ENCODE measurements at regions not wholly inside any gene's neighbourhood (a gene's known extent, or its start where the extent isn't known, plus 50 kb on each side); places are given as distances from the start of the nearest gene placed in this dataset.

DNA sequence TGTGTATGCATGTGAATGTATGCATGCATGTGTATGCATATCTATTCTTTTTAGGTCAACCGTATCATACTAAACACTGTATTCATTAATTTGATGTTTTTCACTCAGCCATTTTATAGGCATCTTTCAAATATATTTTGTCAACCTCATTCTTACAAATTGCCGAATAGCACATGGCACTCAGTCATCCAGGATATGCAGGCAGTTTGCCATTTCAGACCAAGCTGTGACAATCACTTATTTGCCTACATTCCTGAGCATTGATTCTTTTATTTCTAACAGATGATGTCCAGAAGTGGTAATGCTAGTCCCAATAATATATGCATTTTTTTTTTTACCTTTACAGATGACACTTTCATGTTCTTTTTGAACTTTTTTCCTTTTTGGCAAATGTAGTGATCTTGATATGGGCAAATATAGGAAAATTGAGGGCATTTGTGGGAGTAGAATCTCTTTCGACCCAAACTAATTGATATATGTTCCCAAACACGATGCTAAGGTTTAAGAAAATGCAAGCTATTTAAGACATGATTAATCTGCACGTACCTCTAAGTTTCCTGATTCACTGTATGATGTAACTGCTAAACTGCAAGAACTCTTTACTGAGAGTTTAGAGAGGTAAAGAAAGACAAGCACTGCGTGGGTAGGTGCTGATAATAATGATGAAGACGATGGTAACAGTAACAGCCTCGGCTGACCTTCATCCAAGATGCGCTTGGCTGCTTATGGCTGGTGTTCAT lies 153.9 kb upstream of the DAP start:
- Histone ChIP-seq H2BK5ac (ENCODE audit: low read depth, low read length) (no peak overlapping the region), H2BK12ac (ENCODE audit: low read depth, low read length) (no peak overlapping the region), H3K4me1 (replicated peaks in 1 of 4; ENCODE audit: control insufficient read depth in 3 of 4, insufficient read depth in 4 of 4, low read length in 3 of 4) (no peaks in the 10 kb centered on the region; a peak in 1 of 7 replicates), H4K5ac (ENCODE audit: insufficient read length, low read depth, low read length) (no peak overlapping the region), H3K9me3 (ENCODE audit: insufficient read depth in 2 of 2, low read depth in 1 of 2, low read length in 1 of 2) (no peaks in the 10 kb centered on the region), H3K4ac (replicated peaks; ENCODE audit: insufficient read length, low read depth, low read length) (no peak overlapping the region), H3K79me2 (ENCODE audit: control insufficient read depth in 1 of 2, insufficient read depth in 2 of 2, low read length in 2 of 2) (no peaks in the 10 kb centered on the region), H2BK120ac (replicated peaks; ENCODE audit: low read depth, low read length) (no peak overlapping the region), H4K8ac (ENCODE audit: extremely low read depth, insufficient read depth, low read length) (no peak overlapping the region), H3K18ac (ENCODE audit: extremely low read depth, low read length) (no peak overlapping the region), H3K56ac (replicated peaks; ENCODE audit: insufficient read length, low read depth, low read length) (no peak overlapping the region), H3K4me3 (ENCODE audit: extremely low read depth in 1 of 4, insufficient read depth in 2 of 4, low read depth in 3 of 4, low read length in 4 of 4) (no peak overlapping the region), H4K20me1 (replicated peaks in 1 of 2; ENCODE audit: control insufficient read depth in 1 of 2, insufficient read depth in 2 of 2, low read length in 2 of 2) (peaks cover 0 to 1% of the 10 kb centered on the region in 2 experiments), H3K27me3 (replicated peaks in 1 of 4; ENCODE audit: control insufficient read depth in 3 of 4, extremely low read depth in 1 of 4, insufficient read depth in 3 of 4, low read length in 3 of 4) (no peaks in the 10 kb centered on the region; a peak in 1 of 7 replicates), H3K36me3 (ENCODE audit: control insufficient read depth in 2 of 4, insufficient read depth in 4 of 4, low read length in 3 of 4) (no peaks in the 10 kb centered on the region), H3K4me2 (ENCODE audit: insufficient read depth in 1 of 2, low read depth in 2 of 2, low read length in 2 of 2) (no peak overlapping the region), H4K91ac (replicated peaks; ENCODE audit: insufficient read length, low read length) (no peak overlapping the region), H2AK5ac (ENCODE audit: low read depth, low read length) (no peak overlapping the region), H2BK20ac (ENCODE audit: low read length) (no peak overlapping the region), H3K23ac (ENCODE audit: insufficient read length) (no peak overlapping the region), H3K27ac (ENCODE audit: low read depth, low read length) (no peak overlapping the region), H3K79me1 (ENCODE audit: low read depth, low read length) (no peaks in the 10 kb centered on the region), H3K23me2 (ENCODE audit: low read depth, low read length) (no peaks in the 10 kb centered on the region), H3K14ac (ENCODE audit: insufficient read length) (no peak overlapping the region), H2AFZ (ENCODE audit: low read length) (no peak overlapping the region), H3K9ac (replicated peaks in 1 of 4; ENCODE audit: extremely low read depth in 1 of 4, low read depth in 3 of 4, low read length in 3 of 4) (no peak overlapping the region), H2BK15ac (ENCODE audit: low read length) (no peak overlapping the region)
- no peak for DNase-seq (ENCODE audit: low read depth in 1 of 2, low spot score in 2 of 2)
- ChIA-PET POLR2A (ENCODE audit: partially characterized antibody) (no interaction called here), CTCF (ENCODE audit: partially characterized antibody) (interaction anchor here (0.9 to 2.1 kb wide), 3 partner anchors 24 to 74 kb away, joined by 3 to 7 read pairs (median 3); no protein-coding TSS in a partner anchor)
- 87% methylated on average over 9 of the region's 9 CpGs; no CpG with 5 or more reads in 1 of the 2 experiments for WGBS, 2 experiments (ENCODE audit: extremely low coverage in 1 of 2, insufficient coverage in 1 of 2, insufficient read length in 1 of 2, insufficient replicate concordance in 2 of 2, low coverage in 1 of 2, low lambda C conversion rate in 2 of 2, missing lambda C conversion rate in 1 of 2)
- FAIRE-seq, result no peak
- TF ChIP-seq CREB1 (IDR thresholded peaks at IDR 0.05) (no peak), EZH2 (IDR thresholded peaks at IDR 0.05; ENCODE audit: low read depth, low read length, severe bottlenecking) (no peak), SP1 (IDR thresholded peaks at IDR 0.05; ENCODE audit: low read depth, low read length) (no peak), BACH1 (IDR thresholded peaks at IDR 0.05; ENCODE audit: low read length) (no peak), BCL11A (IDR thresholded peaks at IDR 0.05; ENCODE audit: low read depth in 2 of 2, low read length in 2 of 2) (no peak), FOSL1 (IDR thresholded peaks at IDR 0.05; ENCODE audit: insufficient read depth, low read depth, low read length) (no peak), RFX5 (IDR thresholded peaks at IDR 0.05; ENCODE audit: borderline replicate concordance, low read depth, low read length) (no peak), NRF1 (IDR thresholded peaks at IDR 0.05; ENCODE audit: low read depth, low read length) (no peak), SUZ12 (IDR thresholded peaks at IDR 0.05; ENCODE audit: low read length) (no peak), ATF3 (IDR thresholded peaks at IDR 0.05; ENCODE audit: insufficient read depth, low read depth, low read length) (no peak), TEAD4 (IDR thresholded peaks at IDR 0.05; ENCODE audit: low read depth, low read length) (no peak), ZNF274 (IDR thresholded peaks at IDR 0.05; ENCODE audit: borderline replicate concordance, extremely low read depth, low read length) (no peak), TCF12 (IDR thresholded peaks at IDR 0.05; ENCODE audit: low read depth, low read length) (no peak), BRCA1 (IDR thresholded peaks at IDR 0.05; ENCODE audit: low read depth, low read length) (no peak)

Measured in H1 (cell line).